H1 (cell line): ENCODE measurements at regions not wholly inside any gene's neighbourhood (a gene's known extent, or its start where the extent isn't known, plus 50 kb on each side); places are given as distances from the start of the nearest gene placed in this dataset.

Source experiments
- CTCF ChIA-PET: fragments of 300-600 bp; sonication (Branson Sonifier 250); formaldehyde crosslinking; loops from one replicate; lab custom pipeline; 2021; ENCODE audit not compliant: partially characterized antibody; lab: Charles Lee
- POLR2A ChIA-PET: fragments of 300-600 bp; sonication (Branson Sonifier 250); formaldehyde crosslinking; loops from one replicate; lab custom pipeline; 2021; ENCODE audit warnings: inconsistent platforms; ENCODE audit not compliant: partially characterized antibody; lab: Charles Lee
- DNase-seq, 2 experiments: peaks; one replicate each; pipeline versions ENCODE4 v3.0.0 to v3.0.0-alpha.2; 2010 to 2022; ENCODE audit warnings: low spot score in 2 of 2, low read depth in 1 of 2, mixed read lengths in 1 of 2
- FAIRE-seq: peaks from 2 replicates; lab custom pipeline; 2011; peaks lifted over from hg19 to GRCh38; lab: Jason Lieb, UNC
- H2AFZ ChIP-seq: 2 replicates; pipeline ENCODE4 v1.8.1; 2012; ENCODE audit warnings: low read length, inconsistent platforms
- H2AK5ac ChIP-seq: 2 replicates; pipeline ENCODE4 v1.6.1; 2013; ENCODE audit warnings: low read depth, low read length
- H2BK120ac ChIP-seq: replicated peaks from 2 replicates; pipeline ENCODE3; 2013; ENCODE audit warnings: low read depth, low read length, inconsistent platforms
- H2BK12ac ChIP-seq: 2 replicates; pipeline ENCODE4 v1.6.1; 2013; ENCODE audit warnings: low read depth, low read length
- H2BK15ac ChIP-seq: 2 replicates; pipeline ENCODE4 v1.6.1; 2013; ENCODE audit warnings: low read length
- H2BK20ac ChIP-seq: 2 replicates; pipeline ENCODE4 v1.6.1; 2013; ENCODE audit warnings: low read length
- H2BK5ac ChIP-seq: 2 replicates; pipeline ENCODE4 v1.6.1; 2013; ENCODE audit warnings: low read depth, low read length
- H3K14ac ChIP-seq: 2 replicates; pipeline ENCODE4 v1.6.1; 2013; ENCODE audit warnings: inconsistent platforms; ENCODE audit not compliant: insufficient read length
- H3K18ac ChIP-seq: 2 replicates; pipeline ENCODE4 v1.6.1; 2013; ENCODE audit warnings: low read length; ENCODE audit errors: extremely low read depth
- H3K23ac ChIP-seq: 2 replicates; pipeline ENCODE4 v1.6.1; 2013; ENCODE audit warnings: inconsistent platforms; ENCODE audit not compliant: insufficient read length
- H3K23me2 ChIP-seq: 2 replicates; pipeline ENCODE4 v1.6.1; 2013; ENCODE audit warnings: low read depth, low read length
- H3K27ac ChIP-seq: 2 replicates; pipeline ENCODE4 v1.6.1; 2011; ENCODE audit warnings: low read depth, low read length, inconsistent platforms
- H3K27me3 ChIP-seq, 4 experiments: replicated peaks in 1 of 4; 1 replicate in 1 of 4; 2 replicates in 3 of 4; pipeline versions ENCODE4 v1.6.1 to v1.8.1; 2011 to 2013; ENCODE audit warnings: low read length in 3 of 4, mild to moderate bottlenecking in 3 of 4, inconsistent platforms in 2 of 4, mixed read lengths in 2 of 4, moderate library complexity in 1 of 4; ENCODE audit not compliant: control insufficient read depth in 3 of 4, insufficient read depth in 3 of 4; ENCODE audit errors: extremely low read depth in 1 of 4
- H3K36me3 ChIP-seq, 4 experiments: 2 replicates each; pipeline versions ENCODE4 v1.6.1 to v1.8.1; 2011 to 2013; ENCODE audit warnings: mild to moderate bottlenecking in 4 of 4, low read length in 3 of 4, moderate library complexity in 2 of 4, control low read depth in 1 of 4, inconsistent platforms in 1 of 4; ENCODE audit not compliant: insufficient read depth in 4 of 4, control insufficient read depth in 2 of 4
- H3K4ac ChIP-seq: replicated peaks from 2 replicates; pipeline ENCODE3; 2013; ENCODE audit warnings: low read length, low read depth, mixed read lengths, inconsistent platforms; ENCODE audit not compliant: insufficient read length
- H3K4me1 ChIP-seq, 4 experiments: replicated peaks in 1 of 4; 1 replicate in 1 of 4; 2 replicates in 3 of 4; pipeline versions ENCODE4 v1.6.1 to v1.8.1; 2011 to 2013; ENCODE audit warnings: low read length in 3 of 4, inconsistent platforms in 2 of 4, mixed read lengths in 1 of 4; ENCODE audit not compliant: insufficient read depth in 4 of 4, control insufficient read depth in 3 of 4
- H3K4me2 ChIP-seq, 2 experiments: 2 replicates each; pipeline versions ENCODE4 v1.6.1 to v1.8.1; 2011 to 2013; ENCODE audit warnings: low read depth in 2 of 2, low read length in 2 of 2, control low read depth in 1 of 2, inconsistent platforms in 1 of 2, mild to moderate bottlenecking in 1 of 2; ENCODE audit not compliant: insufficient read depth in 1 of 2
- H3K4me3 ChIP-seq, 4 experiments: fragments of 200-600, 300-600 bp in 1 of 4; sonication (generic), shearing (Covaris generic), sonication (Bioruptor Twin) in 1 of 4; 2 replicates each; pipeline versions ENCODE4 v1.5.1 to v1.8.1; 2011 to 2016; ENCODE audit warnings: low read length in 4 of 4, low read depth in 3 of 4, control low read depth in 2 of 4, inconsistent platforms in 2 of 4, mild to moderate bottlenecking in 2 of 4, mixed read lengths in 1 of 4, moderate library complexity in 1 of 4; ENCODE audit not compliant: insufficient read depth in 2 of 4; ENCODE audit errors: extremely low read depth in 1 of 4
- H3K56ac ChIP-seq: replicated peaks from 2 replicates; pipeline ENCODE3; 2013; ENCODE audit warnings: low read depth, mild to moderate bottlenecking, mixed read lengths, low read length, inconsistent platforms; ENCODE audit not compliant: insufficient read length
- H3K79me1 ChIP-seq: 2 replicates; pipeline ENCODE4 v1.6.1; 2013; ENCODE audit warnings: low read depth, low read length, control low read depth
- H3K79me2 ChIP-seq, 2 experiments: 2 replicates each; pipeline versions ENCODE4 v1.6.1 to v1.8.1; 2012 to 2013; ENCODE audit warnings: low read length in 2 of 2, mild to moderate bottlenecking in 2 of 2, inconsistent platforms in 1 of 2; ENCODE audit not compliant: insufficient read depth in 2 of 2, control insufficient read depth in 1 of 2
- H3K9ac ChIP-seq, 4 experiments: replicated peaks in 1 of 4; 1 replicate in 1 of 4; 2 replicates in 3 of 4; pipeline versions ENCODE4 v1.6.1 to v1.8.1; 2011 to 2013; ENCODE audit warnings: low read depth in 3 of 4, low read length in 3 of 4, control low read depth in 2 of 4, mild to moderate bottlenecking in 2 of 4, moderate library complexity in 2 of 4, inconsistent platforms in 1 of 4; ENCODE audit errors: extremely low read depth in 1 of 4
- H3K9me3 ChIP-seq, 2 experiments: 2 replicates each; pipeline versions ENCODE4 v1.6.1 to v1.8.1; 2012 to 2013; ENCODE audit warnings: mild to moderate bottlenecking in 2 of 2, moderate library complexity in 2 of 2, control low read depth in 1 of 2, inconsistent platforms in 1 of 2, low read depth in 1 of 2, low read length in 1 of 2, mixed read lengths in 1 of 2; ENCODE audit not compliant: insufficient read depth in 2 of 2
- H4K20me1 ChIP-seq, 2 experiments: replicated peaks in 1 of 2; 2 replicates each; pipeline versions ENCODE3 to v1.8.1; 2011 to 2013; ENCODE audit warnings: inconsistent platforms in 2 of 2, low read length in 2 of 2, mild to moderate bottlenecking in 1 of 2; ENCODE audit not compliant: insufficient read depth in 2 of 2, control insufficient read depth in 1 of 2
- H4K5ac ChIP-seq: 2 replicates; pipeline ENCODE4 v1.6.1; 2013; ENCODE audit warnings: low read length, low read depth, mixed read lengths, inconsistent platforms; ENCODE audit not compliant: insufficient read length
- H4K8ac ChIP-seq: 2 replicates; pipeline ENCODE4 v1.8.0; 2013; ENCODE audit warnings: mild to moderate bottlenecking, moderate library complexity, low read length, inconsistent platforms; ENCODE audit not compliant: insufficient read depth; ENCODE audit errors: extremely low read depth
- H4K91ac ChIP-seq: replicated peaks from 2 replicates; pipeline ENCODE3; 2013; ENCODE audit warnings: low read length, mixed read lengths, inconsistent platforms; ENCODE audit not compliant: insufficient read length
- ASH2L ChIP-seq: fragments of 200-600, 300-600 bp; sonication (generic); IDR thresholded peaks from one replicate; pipeline ENCODE4 v1.7.1; 2017; ENCODE audit warnings: low read length
- CBX5 ChIP-seq: fragments of 300-800, 300-1000 bp; sonication (generic); IDR thresholded peaks from 2 replicates; pipeline ENCODE4 v1.7.1; 2016; ENCODE audit warnings: antibody characterized with exemption, low read length, low read depth
- CEBPB ChIP-seq: IDR thresholded peaks from 2 replicates; pipeline ENCODE4 v1.6.1; 2012; ENCODE audit warnings: low read depth, low read length
- FOSL1 ChIP-seq: IDR thresholded peaks from 2 replicates; pipeline ENCODE4 v1.6.1; 2011; ENCODE audit warnings: mild to moderate bottlenecking, low read depth, low read length, moderate library complexity; ENCODE audit not compliant: insufficient read depth
- KDM1A ChIP-seq: fragments of 200-600, 300-600 bp; sonication (generic); IDR thresholded peaks from 2 replicates; pipeline ENCODE4 v1.7.1; 2016; ENCODE audit warnings: mild to moderate bottlenecking, low read length, borderline replicate concordance
- MAFK ChIP-seq: IDR thresholded peaks from 2 replicates; pipeline ENCODE4 v1.6.1; 2012; ENCODE audit warnings: low read depth, mild to moderate bottlenecking, improper control_type of control experiment, low read length
- NANOG ChIP-seq: IDR thresholded peaks from 2 replicates; pipeline ENCODE4 v1.6.1; 2011; ENCODE audit warnings: low read length, low read depth, mild to moderate bottlenecking, inconsistent platforms; ENCODE audit not compliant: insufficient read depth, poor library complexity, severe bottlenecking
- PHF8 ChIP-seq: fragments of 200-600 bp; sonication (generic); conservative IDR thresholded peaks from 2 replicates; pipeline ENCODE4 v1.7.1; 2012; ENCODE audit warnings: low read depth, mild to moderate bottlenecking, inconsistent platforms, low read length, moderate library complexity
- POLR2A ChIP-seq, 2 experiments: IDR thresholded peaks; 1 replicate in 1 of 2; 2 replicates in 1 of 2; pipeline ENCODE4 v1.6.1; 2011; ENCODE audit warnings: low read depth in 2 of 2, low read length in 2 of 2, mild to moderate bottlenecking in 2 of 2; ENCODE audit errors: control extremely low read depth in 1 of 2
- RNF2 ChIP-seq: fragments of 200-900, 300-1000 bp; sonication (generic); IDR thresholded peaks from 2 replicates; pipeline ENCODE4 v1.7.1; 2016; ENCODE audit warnings: borderline replicate concordance, low read depth, mild to moderate bottlenecking, antibody characterized with exemption, low read length; ENCODE audit not compliant: poor library complexity, severe bottlenecking; ENCODE audit errors: missing control alignments
- RXRA ChIP-seq: IDR thresholded peaks from 2 replicates; pipeline ENCODE4 v1.6.1; 2011; ENCODE audit warnings: low read depth, mild to moderate bottlenecking, low read length, moderate library complexity; ENCODE audit not compliant: insufficient read depth
- WGBS, 2 experiments: shearing (Covaris generic) in 1 of 2; methylation state at CpG; one replicate each; pipeline versions ENCODE4 v1.1.6 to v1.1.7; 2013 to 2015; ENCODE audit warnings: low lambda C conversion rate in 2 of 2, mixed read lengths in 2 of 2, inconsistent platforms in 1 of 2, low coverage in 1 of 2, missing lambda C conversion rate in 1 of 2; ENCODE audit not compliant: insufficient replicate concordance in 2 of 2, insufficient coverage in 1 of 2, insufficient read length in 1 of 2; ENCODE audit errors: extremely low coverage in 1 of 2, missing lambda C conversion rate in 1 of 2; 5-methylcytosine and 5-hydroxymethylcytosine counted together
- TF ChIP-seq, protein P1 (sequence below): IDR thresholded peaks from 2 replicates; pipeline ENCODE4 v1.6.1; 2011; ENCODE audit warnings: low read length, improper control_type of control experiment

DNA sequence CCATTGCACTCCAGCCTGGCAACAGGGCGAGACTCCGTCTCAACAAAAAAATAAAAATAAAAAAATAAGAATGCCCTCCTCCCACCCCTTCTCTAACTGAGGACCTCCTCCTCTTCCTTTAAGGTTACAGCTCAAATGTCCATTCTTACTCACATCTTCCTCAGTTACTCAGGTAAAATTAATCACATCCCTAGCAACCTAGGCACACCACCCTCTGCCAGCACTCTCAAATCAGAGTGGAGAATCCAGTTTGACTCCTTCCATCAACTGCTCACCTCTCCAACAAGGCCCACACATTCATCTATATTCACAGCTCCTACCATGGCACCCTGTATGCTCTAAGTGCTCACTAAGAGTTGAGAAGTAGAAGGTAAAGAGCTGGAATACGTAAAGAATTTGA, 254.3 kb downstream of the ZEB2 start:
- H3K36me3 ChIP-seq: no peaks in the 10 kb centered on the region
- no peak overlapping the region for H4K91ac ChIP-seq
- 83% methylated on average over 3 of the region's 3 CpGs; no CpG with 5 or more reads in 1 of the 2 experiments for WGBS, 2 experiments
- H3K56ac ChIP-seq: peak overlapping the region; percentile 30
- H2BK15ac ChIP-seq: no peak overlapping the region
- no peaks in the 10 kb centered on the region for H3K79me2 ChIP-seq
- H2BK5ac ChIP-seq: no peak overlapping the region
- no peak overlapping the region for H3K14ac ChIP-seq
- no peak overlapping the region for H3K4me3 ChIP-seq
- no peak overlapping the region for H3K23ac ChIP-seq
- DNase-seq: no peak
- H4K5ac ChIP-seq: peak overlapping the region; percentile 15
- H3K4me2 ChIP-seq: no peak overlapping the region
- peak overlapping the region; percentile 72; the same call in 1 of the 2 replicates for H2BK20ac ChIP-seq
- H3K27ac ChIP-seq: no peak overlapping the region
- H3K4ac ChIP-seq: no peak overlapping the region
- no peak overlapping the region for H3K9ac ChIP-seq
- no peaks in the 10 kb centered on the region for H3K9me3 ChIP-seq
- no peak overlapping the region for H2AFZ ChIP-seq
- no peak overlapping the region for H2AK5ac ChIP-seq
- CTCF ChIA-PET: interaction anchor here (0.6 to 1.2 kb wide), 4 partner anchors 8 to 184 kb away, joined by 3 to 4 read pairs (median 3); no protein-coding TSS in a partner anchor
- POLR2A ChIA-PET: no interaction called here
- H2BK120ac ChIP-seq: no peak overlapping the region
- no peak for FAIRE-seq
- H3K18ac ChIP-seq: no peak overlapping the region
- H3K79me1 ChIP-seq: peaks cover 2% of the 10 kb centered on the region; the same call in 1 of the 2 replicates
- no peaks in the 10 kb centered on the region for H3K27me3 ChIP-seq
- H4K20me1 ChIP-seq: no peaks in the 10 kb centered on the region
- peaks cover 3% of the 10 kb centered on the region; the same call in 1 of the 2 replicates for H3K23me2 ChIP-seq
- no peak overlapping the region for H4K8ac ChIP-seq
- peak overlapping the region; percentile 55; the same call in 1 of the 2 replicates for H2BK12ac ChIP-seq
- H3K4me1 ChIP-seq: peaks cover 0 to 8% (median 7%) of the 10 kb centered on the region in 4 experiments; a peak in 6 of 7 replicates
- no peak for TF ChIP-seq CEBPB
- no peak for TF ChIP-seq POLR2A (IDR thresholded peaks at IDR 0.05; ENCODE audit: control extremely low read depth in 1 of 2, low read depth in 2 of 2, low read length in 2 of 2)
- TF ChIP-seq FOSL1: no peak
- TF ChIP-seq RNF2: no peak
- no peak for TF ChIP-seq NANOG
- no peak for TF ChIP-seq ASH2L
- TF ChIP-seq MAFK: no peak
- TF ChIP-seq, protein P1, sequence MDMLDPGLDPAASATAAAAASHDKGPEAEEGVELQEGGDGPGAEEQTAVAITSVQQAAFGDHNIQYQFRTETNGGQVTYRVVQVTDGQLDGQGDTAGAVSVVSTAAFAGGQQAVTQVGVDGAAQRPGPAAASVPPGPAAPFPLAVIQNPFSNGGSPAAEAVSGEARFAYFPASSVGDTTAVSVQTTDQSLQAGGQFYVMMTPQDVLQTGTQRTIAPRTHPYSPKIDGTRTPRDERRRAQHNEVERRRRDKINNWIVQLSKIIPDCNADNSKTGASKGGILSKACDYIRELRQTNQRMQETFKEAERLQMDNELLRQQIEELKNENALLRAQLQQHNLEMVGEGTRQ: no peak
- no peak for TF ChIP-seq PHF8
- no peak for TF ChIP-seq RXRA
- no peak for TF ChIP-seq CBX5
- no peak for TF ChIP-seq KDM1A
